HCT116 (cell line): ENCODE measurements at regions not wholly inside any gene's neighbourhood (a gene's known extent, or its start where the extent isn't known, plus 50 kb on each side); places are given as distances from the start of the nearest gene placed in this dataset.

Experiments
- ATAC-seq: fragments of 200-7000 bp; cut with Tn5 transposase; 2 replicates; pipeline ENCODE4 v1.9.1; 2020; ENCODE audit warnings: mild to moderate bottlenecking, moderate library complexity
- BruUV-seq: library from RNA; stranded (reverse); fragments of 400-500 nt; replicated peaks from 2 replicates; lab custom pipeline; 2021; lab: Mats Ljungman, UMichigan
- CTCF ChIA-PET: fragments of 300-600 bp; sonication (Branson Sonifier 250); formaldehyde crosslinking; loops from one replicate; lab custom pipeline; 2021; ENCODE audit warnings: antibody characterized with exemption; lab: Charles Lee
- POLR2A ChIA-PET: fragments of 300-600, 350-600 bp; sonication (Branson Sonifier 250); formaldehyde crosslinking; loops from one replicate; lab custom pipeline; 2021; ENCODE audit warnings: antibody characterized with exemption; lab: Charles Lee
- RAD21 ChIA-PET, 2 experiments: fragments of 300-600 bp; sonication (Branson Sonifier 250); formaldehyde crosslinking; loops; one replicate each; lab custom pipeline; 2023; ENCODE audit warnings: low total read pairs in 2 of 2; ENCODE audit not compliant: uncharacterized antibody in 2 of 2, unreplicated experiment in 2 of 2, low non-redundant PET in 1 of 2; lab: Charles Lee
- DNase-seq: peaks from one replicate; pipeline ENCODE4 v3.0.0-alpha.2; 2010; ENCODE audit warnings: low read depth, low spot score
- H2AFZ ChIP-seq: fragments of 200-600 bp; shearing (Covaris generic), sonication (generic); 2 replicates; pipeline ENCODE4 v1.6.1; 2017; ENCODE audit warnings: low read depth, mixed run types, mixed read lengths, antibody characterized with exemption, low read length; ENCODE audit not compliant: poor library complexity, severe bottlenecking
- H3K27ac ChIP-seq: 2 replicates; pipeline ENCODE4 v1.5.1; 2012; ENCODE audit warnings: low read depth, low read length
- H3K27me3 ChIP-seq: fragments of 200-600 bp; sonication (generic); 2 replicates; pipeline ENCODE4 v1.6.1; 2016; ENCODE audit warnings: mixed run types, low read length, mixed read lengths; ENCODE audit not compliant: insufficient read depth
- H3K36me3 ChIP-seq, 2 experiments: fragments of 200-500 bp in 1 of 2; fragments of 200-600 bp in 1 of 2; sonication (Bioruptor generic) in 1 of 2; sonication (generic) in 1 of 2; 2 replicates each; pipeline versions ENCODE4 v1.5.1 to v1.6.1; 2014 to 2016; ENCODE audit warnings: low read length in 2 of 2, inconsistent platforms in 1 of 2, mixed read lengths in 1 of 2, mixed run types in 1 of 2; ENCODE audit not compliant: insufficient read depth in 2 of 2, control insufficient read depth in 1 of 2
- H3K4me1 ChIP-seq, 2 experiments: fragments of 200-600 bp in 1 of 2; sonication (generic) in 1 of 2; 2 replicates each; pipeline versions ENCODE4 v1.5.1 to v1.6.1; 2012 to 2017; ENCODE audit warnings: low read length in 2 of 2, inconsistent platforms in 1 of 2, mild to moderate bottlenecking in 1 of 2, mixed read lengths in 1 of 2, mixed run types in 1 of 2, moderate library complexity in 1 of 2; ENCODE audit not compliant: insufficient read depth in 2 of 2, control insufficient read depth in 1 of 2
- H3K4me2 ChIP-seq: fragments of 200-600 bp; sonication (generic); 2 replicates; pipeline ENCODE4 v1.6.1; 2017; ENCODE audit warnings: mixed run types, low read length, mixed read lengths
- H3K4me3 ChIP-seq, 2 experiments: fragments of 200-600 bp in 1 of 2; sonication (generic) in 1 of 2; replicated peaks in 1 of 2; 2 replicates each; pipeline ENCODE4 v1.5.1; 2011 to 2016; ENCODE audit warnings: low read length in 2 of 2, control low read depth in 1 of 2, low read depth in 1 of 2, mild to moderate bottlenecking in 1 of 2, mixed read lengths in 1 of 2, mixed run types in 1 of 2
- H3K79me2 ChIP-seq: fragments of 200-600 bp; sonication (generic); 2 replicates; pipeline ENCODE4 v1.6.1; 2017; ENCODE audit warnings: mild to moderate bottlenecking, mixed run types, low read length, moderate library complexity, mixed read lengths; ENCODE audit not compliant: insufficient read depth
- H3K9ac ChIP-seq: fragments of 200-600 bp; sonication (generic); 2 replicates; pipeline ENCODE4 v1.6.1; 2016; ENCODE audit warnings: low read length, mixed read lengths
- H3K9me2 ChIP-seq: fragments of 200-600 bp; sonication (generic), shearing (Covaris generic); 2 replicates; pipeline ENCODE4 v1.6.1; 2017; ENCODE audit warnings: mixed run types, mild to moderate bottlenecking, moderate library complexity; ENCODE audit not compliant: insufficient read depth
- H3K9me3 ChIP-seq, 2 experiments: fragments of 200-500 bp in 1 of 2; fragments of 200-600 bp in 1 of 2; sonication (Bioruptor generic) in 1 of 2; sonication (generic) in 1 of 2; 2 replicates each; pipeline ENCODE4 v1.6.1; 2014 to 2017; ENCODE audit warnings: low read length in 2 of 2, mixed read lengths in 2 of 2, inconsistent platforms in 1 of 2, low read depth in 1 of 2, mild to moderate bottlenecking in 1 of 2, mixed run types in 1 of 2, moderate library complexity in 1 of 2; ENCODE audit not compliant: control insufficient read depth in 1 of 2, insufficient read depth in 1 of 2
- H4K20me1 ChIP-seq: fragments of 200-600 bp; sonication (generic), shearing (Covaris generic); 2 replicates; pipeline ENCODE4 v1.6.1; 2017; ENCODE audit warnings: mixed run types, mild to moderate bottlenecking, moderate library complexity; ENCODE audit not compliant: insufficient read depth
- EGR1 ChIP-seq: IDR thresholded peaks from 2 replicates; pipeline ENCODE4 v1.6.1; 2012; ENCODE audit warnings: low read depth
- ELF1 ChIP-seq: IDR thresholded peaks from 2 replicates; pipeline ENCODE4 v1.6.1; 2012; ENCODE audit warnings: low read depth, borderline replicate concordance
- EZH2 ChIP-seq: fragments of 200-600 bp; sonication (generic); IDR thresholded peaks from 2 replicates; pipeline ENCODE4 v1.6.1; 2017; ENCODE audit warnings: antibody characterized with exemption, mixed run types
- EZH2phosphoT487 ChIP-seq: fragments of 200-600 bp; IDR thresholded peaks from 2 replicates; pipeline ENCODE4 v1.6.1; 2018; ENCODE audit warnings: antibody characterized with exemption, borderline replicate concordance
- POLR2A ChIP-seq: IDR thresholded peaks from 2 replicates; pipeline ENCODE4 v1.7.0; 2011; ENCODE audit warnings: borderline replicate concordance; ENCODE audit not compliant: insufficient read depth, insufficient read length; ENCODE audit errors: extremely low read depth
- POLR2AphosphoS5 ChIP-seq: IDR thresholded peaks from 2 replicates; pipeline ENCODE4 v1.6.1; 2011; ENCODE audit warnings: mild to moderate bottlenecking, low read depth, low read length, moderate library complexity
- RAD21 ChIP-seq: IDR thresholded peaks from 2 replicates; pipeline ENCODE4 v1.6.1; 2012; ENCODE audit warnings: low read depth, mild to moderate bottlenecking
- SIN3A ChIP-seq: IDR thresholded peaks from 2 replicates; pipeline ENCODE4 v1.6.1; 2012; ENCODE audit warnings: low read depth
- SP1 ChIP-seq: IDR thresholded peaks from 2 replicates; pipeline ENCODE4 v1.6.1; 2012; ENCODE audit warnings: low read depth
- SRF ChIP-seq: IDR thresholded peaks from 2 replicates; pipeline ENCODE4 v1.6.1; 2012; ENCODE audit warnings: low read depth
- ZFX ChIP-seq: fragments of 450-650 bp; IDR thresholded peaks from 2 replicates; pipeline ENCODE4 v1.6.1; 2017
- ZNF274 ChIP-seq: fragments of 200-500 bp; sonication (Bioruptor generic); IDR thresholded peaks from 2 replicates; pipeline ENCODE4 v1.6.1; 2014; ENCODE audit warnings: mild to moderate bottlenecking, low read depth, low read length, inconsistent platforms
- intact Hi-C: fragments of 100-400 bp; cut with micrococcal nuclease; formaldehyde crosslinking; loops from 2 replicates; pipeline ENCODE4 v1.10.0; 2022
- TF ChIP-seq, protein P1 (sequence below): IDR thresholded peaks from 2 replicates; pipeline ENCODE4 v1.6.1; 2012; ENCODE audit warnings: low read depth
- TF ChIP-seq, protein P2 (sequence below): IDR thresholded peaks from 2 replicates; pipeline ENCODE4 v1.6.1; 2012
- TF ChIP-seq, protein P3 (sequence below): IDR thresholded peaks from 2 replicates; pipeline ENCODE4 v1.6.1; 2011; ENCODE audit warnings: mild to moderate bottlenecking, low read length, moderate library complexity; ENCODE audit not compliant: insufficient replicate concordance; ENCODE audit errors: extremely low read depth

DNA sequence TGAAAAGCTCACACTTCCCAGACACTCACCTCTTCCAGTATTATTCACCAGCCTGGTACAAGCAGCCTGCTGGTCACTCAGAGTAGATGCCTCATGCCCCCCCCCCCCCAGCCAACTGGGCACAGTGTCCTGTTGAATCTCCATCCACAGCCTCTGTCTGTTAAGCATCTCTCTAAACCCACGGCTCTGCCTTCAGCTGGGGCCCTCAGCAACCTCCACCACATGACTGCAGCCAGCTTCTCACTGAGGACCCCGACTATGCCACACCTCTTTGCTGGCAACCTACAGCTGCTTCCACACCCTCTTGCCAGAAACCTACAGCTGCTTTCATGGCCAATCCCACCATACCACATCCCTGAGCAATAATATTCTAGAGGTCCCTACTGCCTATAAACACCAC is 113.1 kb downstream of the RHOU start:
- H2AFZ ChIP-seq, result no peak overlapping the region
- no peak overlapping the region for H3K27ac ChIP-seq
- H3K27me3 ChIP-seq, result no peaks in the 10 kb centered on the region
- H3K9me2 ChIP-seq, result no peaks in the 10 kb centered on the region
- intact Hi-C loops, result no loop called here
- CTCF ChIA-PET, result no interaction called here
- no peak overlapping the region for H3K4me3 ChIP-seq
- TF ChIP-seq ZFX (no peak), SRF (no peak), RAD21 (no peak), ZNF274 (no peak), ELF1 (no peak), EZH2phosphoT487 (no peak), POLR2AphosphoS5 (no peak), SIN3A (no peak), EZH2 (no peak), EGR1 (no peak), SP1 (no peak), POLR2A (no peak)
- TF ChIP-seq, protein P1, sequence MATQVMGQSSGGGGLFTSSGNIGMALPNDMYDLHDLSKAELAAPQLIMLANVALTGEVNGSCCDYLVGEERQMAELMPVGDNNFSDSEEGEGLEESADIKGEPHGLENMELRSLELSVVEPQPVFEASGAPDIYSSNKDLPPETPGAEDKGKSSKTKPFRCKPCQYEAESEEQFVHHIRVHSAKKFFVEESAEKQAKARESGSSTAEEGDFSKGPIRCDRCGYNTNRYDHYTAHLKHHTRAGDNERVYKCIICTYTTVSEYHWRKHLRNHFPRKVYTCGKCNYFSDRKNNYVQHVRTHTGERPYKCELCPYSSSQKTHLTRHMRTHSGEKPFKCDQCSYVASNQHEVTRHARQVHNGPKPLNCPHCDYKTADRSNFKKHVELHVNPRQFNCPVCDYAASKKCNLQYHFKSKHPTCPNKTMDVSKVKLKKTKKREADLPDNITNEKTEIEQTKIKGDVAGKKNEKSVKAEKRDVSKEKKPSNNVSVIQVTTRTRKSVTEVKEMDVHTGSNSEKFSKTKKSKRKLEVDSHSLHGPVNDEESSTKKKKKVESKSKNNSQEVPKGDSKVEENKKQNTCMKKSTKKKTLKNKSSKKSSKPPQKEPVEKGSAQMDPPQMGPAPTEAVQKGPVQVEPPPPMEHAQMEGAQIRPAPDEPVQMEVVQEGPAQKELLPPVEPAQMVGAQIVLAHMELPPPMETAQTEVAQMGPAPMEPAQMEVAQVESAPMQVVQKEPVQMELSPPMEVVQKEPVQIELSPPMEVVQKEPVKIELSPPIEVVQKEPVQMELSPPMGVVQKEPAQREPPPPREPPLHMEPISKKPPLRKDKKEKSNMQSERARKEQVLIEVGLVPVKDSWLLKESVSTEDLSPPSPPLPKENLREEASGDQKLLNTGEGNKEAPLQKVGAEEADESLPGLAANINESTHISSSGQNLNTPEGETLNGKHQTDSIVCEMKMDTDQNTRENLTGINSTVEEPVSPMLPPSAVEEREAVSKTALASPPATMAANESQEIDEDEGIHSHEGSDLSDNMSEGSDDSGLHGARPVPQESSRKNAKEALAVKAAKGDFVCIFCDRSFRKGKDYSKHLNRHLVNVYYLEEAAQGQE, result no peak
- TF ChIP-seq, protein P2, sequence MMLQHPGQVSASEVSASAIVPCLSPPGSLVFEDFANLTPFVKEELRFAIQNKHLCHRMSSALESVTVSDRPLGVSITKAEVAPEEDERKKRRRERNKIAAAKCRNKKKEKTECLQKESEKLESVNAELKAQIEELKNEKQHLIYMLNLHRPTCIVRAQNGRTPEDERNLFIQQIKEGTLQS, result no peak
- TF ChIP-seq, protein P3, sequence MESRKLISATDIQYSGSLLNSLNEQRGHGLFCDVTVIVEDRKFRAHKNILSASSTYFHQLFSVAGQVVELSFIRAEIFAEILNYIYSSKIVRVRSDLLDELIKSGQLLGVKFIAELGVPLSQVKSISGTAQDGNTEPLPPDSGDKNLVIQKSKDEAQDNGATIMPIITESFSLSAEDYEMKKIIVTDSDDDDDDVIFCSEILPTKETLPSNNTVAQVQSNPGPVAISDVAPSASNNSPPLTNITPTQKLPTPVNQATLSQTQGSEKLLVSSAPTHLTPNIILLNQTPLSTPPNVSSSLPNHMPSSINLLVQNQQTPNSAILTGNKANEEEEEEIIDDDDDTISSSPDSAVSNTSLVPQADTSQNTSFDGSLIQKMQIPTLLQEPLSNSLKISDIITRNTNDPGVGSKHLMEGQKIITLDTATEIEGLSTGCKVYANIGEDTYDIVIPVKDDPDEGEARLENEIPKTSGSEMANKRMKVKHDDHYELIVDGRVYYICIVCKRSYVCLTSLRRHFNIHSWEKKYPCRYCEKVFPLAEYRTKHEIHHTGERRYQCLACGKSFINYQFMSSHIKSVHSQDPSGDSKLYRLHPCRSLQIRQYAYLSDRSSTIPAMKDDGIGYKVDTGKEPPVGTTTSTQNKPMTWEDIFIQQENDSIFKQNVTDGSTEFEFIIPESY, result no peak
- no peaks in the 10 kb centered on the region for H4K20me1 ChIP-seq
- RAD21 ChIA-PET, result no interaction called here
- H3K4me1 ChIP-seq, result peaks cover 8 to 10% of the 10 kb centered on the region in 2 experiments; a peak in 3 of 4 replicates
- no peaks in the 10 kb centered on the region for H3K9me3 ChIP-seq
- BruUV-seq, result no TSS peak
- no peak for ATAC-seq
- no peak overlapping the region for H3K4me2 ChIP-seq
- H3K9ac ChIP-seq, result no peak overlapping the region
- no peaks in the 10 kb centered on the region for H3K36me3 ChIP-seq
- H3K79me2 ChIP-seq, result no peaks in the 10 kb centered on the region
- no peak for DNase-seq
- POLR2A ChIA-PET, result no interaction called here
